Left lung (tissue), 4 donors: ENCODE measurements at regions not wholly inside any gene's neighbourhood (a gene's known extent, or its start where the extent isn't known, plus 50 kb on each side); places are given as distances from the start of the nearest gene placed in this dataset.

Experiments used
- ATAC-seq: fragments of 200-7000 bp; cut with Tn5 transposase; one replicate; pipeline ENCODE4 v1.9.1; 2020; ENCODE audit warnings: moderate library complexity
- DNase-seq, 4 donors: peaks; one replicate each; pipeline ENCODE4 v3.0.0-alpha.2; 2013 to 2020
- H3K27ac ChIP-seq, 2 donors: fragments of 200-600 bp; sonication (generic) in 1 of 2; one replicate each; pipeline versions ENCODE4 v1.5.0 to v1.8.0; 2020 to 2021
- H3K27me3 ChIP-seq, 2 donors: fragments of 200-600 bp; sonication (generic) in 1 of 2; one replicate each; pipeline versions ENCODE4 v1.5.0 to v1.8.0; 2020 to 2021
- H3K36me3 ChIP-seq, 2 donors: fragments of 200-600 bp; sonication (generic) in 1 of 2; one replicate each; pipeline versions ENCODE4 v1.5.0 to v1.8.0; 2020 to 2021
- H3K4me1 ChIP-seq, 2 donors: fragments of 200-600 bp; one replicate each; pipeline ENCODE4 v1.8.0; 2021
- H3K4me3 ChIP-seq, 2 donors: fragments of 200-600 bp; sonication (generic) in 1 of 2; one replicate each; pipeline versions ENCODE4 v1.5.0 to v1.8.0; 2020 to 2021; ENCODE audit warnings: mild to moderate bottlenecking in 1 of 2
- H3K9me3 ChIP-seq, 2 donors: fragments of 200-600 bp; sonication (generic) in 1 of 2; one replicate each; pipeline versions ENCODE4 v1.5.0 to v1.8.0; 2020 to 2021
- intact Hi-C, 2 donors: fragments of 100-400 bp; cut with DNase I; formaldehyde crosslinking; loops; one replicate each; pipeline versions ENCODE4 v1.11.2 to v1.14.2; 2022
- TF ChIP-seq, protein P1 (sequence below), 2 donors: fragments of 200-600 bp; sonication (generic) in 1 of 2; IDR thresholded peaks; one replicate each; pipeline versions ENCODE4 v1.5.0 to v1.8.0; 2021; ENCODE audit warnings: antibody characterized with exemption in 2 of 2
- donor health status: DM: no; HTN: yes; CAD: no.
- donor health status: DM: no; HTN: no; CAD: no.

DNA sequence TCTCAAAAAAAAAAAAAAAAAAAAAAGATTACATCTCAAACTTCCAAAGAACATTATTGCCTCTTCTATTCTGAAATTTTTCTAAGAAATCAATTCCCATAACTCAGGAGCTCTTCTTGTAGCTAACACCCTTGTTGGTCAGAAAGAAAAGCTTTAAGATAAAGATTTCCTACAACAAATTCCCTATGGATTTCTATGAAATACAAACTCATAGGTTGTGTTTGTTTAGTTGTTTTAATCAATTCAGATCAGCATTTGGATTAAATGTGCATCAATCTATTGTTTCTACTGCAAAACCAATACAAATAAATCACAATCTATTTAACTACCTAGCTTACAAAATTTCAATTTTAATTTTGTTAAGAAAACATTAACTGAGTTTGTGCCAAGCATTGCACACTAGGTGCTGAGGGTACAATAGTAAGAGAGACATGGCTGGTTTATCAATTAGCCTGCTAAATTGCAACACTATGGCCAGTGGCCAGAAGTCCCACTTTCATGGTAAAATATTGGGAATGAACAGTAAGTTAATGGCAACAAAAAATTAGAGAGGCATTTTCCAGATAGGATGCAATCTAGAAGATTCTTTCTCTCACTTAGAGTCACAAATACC, 80.2 kb upstream of the MYCN start:
- TF ChIP-seq, protein P1, sequence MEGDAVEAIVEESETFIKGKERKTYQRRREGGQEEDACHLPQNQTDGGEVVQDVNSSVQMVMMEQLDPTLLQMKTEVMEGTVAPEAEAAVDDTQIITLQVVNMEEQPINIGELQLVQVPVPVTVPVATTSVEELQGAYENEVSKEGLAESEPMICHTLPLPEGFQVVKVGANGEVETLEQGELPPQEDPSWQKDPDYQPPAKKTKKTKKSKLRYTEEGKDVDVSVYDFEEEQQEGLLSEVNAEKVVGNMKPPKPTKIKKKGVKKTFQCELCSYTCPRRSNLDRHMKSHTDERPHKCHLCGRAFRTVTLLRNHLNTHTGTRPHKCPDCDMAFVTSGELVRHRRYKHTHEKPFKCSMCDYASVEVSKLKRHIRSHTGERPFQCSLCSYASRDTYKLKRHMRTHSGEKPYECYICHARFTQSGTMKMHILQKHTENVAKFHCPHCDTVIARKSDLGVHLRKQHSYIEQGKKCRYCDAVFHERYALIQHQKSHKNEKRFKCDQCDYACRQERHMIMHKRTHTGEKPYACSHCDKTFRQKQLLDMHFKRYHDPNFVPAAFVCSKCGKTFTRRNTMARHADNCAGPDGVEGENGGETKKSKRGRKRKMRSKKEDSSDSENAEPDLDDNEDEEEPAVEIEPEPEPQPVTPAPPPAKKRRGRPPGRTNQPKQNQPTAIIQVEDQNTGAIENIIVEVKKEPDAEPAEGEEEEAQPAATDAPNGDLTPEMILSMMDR (IDR thresholded peaks at IDR 0.05): no peak
- intact Hi-C loops: no loop called here
- no peaks in the 10 kb centered on the region for H3K36me3 ChIP-seq
- H3K4me1 ChIP-seq: no peaks in the 10 kb centered on the region
- H3K4me3 ChIP-seq: no peak overlapping the region
- DNase-seq (no peak), ATAC-seq (no peak)
- H3K9me3 ChIP-seq: no peaks in the 10 kb centered on the region
- no peaks in the 10 kb centered on the region for H3K27me3 ChIP-seq
- H3K27ac ChIP-seq: no peak overlapping the region

DNA sequence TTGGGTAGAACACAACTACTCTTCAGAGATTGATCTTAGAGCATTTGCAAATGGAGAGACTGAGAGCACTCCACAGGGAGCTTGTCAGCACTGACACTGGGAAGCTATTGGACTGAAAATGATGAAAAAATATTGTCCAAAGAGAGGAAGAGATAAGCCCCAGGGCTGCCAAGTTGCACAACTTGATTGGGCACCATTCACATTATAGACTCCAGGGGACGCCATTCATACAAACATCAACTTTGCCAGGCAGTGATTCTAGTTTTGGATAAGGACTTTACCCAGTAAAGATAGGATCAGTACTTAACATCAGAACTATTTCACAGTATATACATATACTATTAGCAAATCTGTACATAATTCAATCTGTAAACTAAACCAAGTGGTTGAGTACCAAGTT, 79.6 kb upstream of the MYCN start:
- no peak for ATAC-seq
- no peaks in the 10 kb centered on the region for H3K36me3 ChIP-seq
- H3K9me3 ChIP-seq: no peaks in the 10 kb centered on the region
- no peak overlapping the region for H3K27ac ChIP-seq
- TF ChIP-seq, protein P1 (IDR thresholded peaks at IDR 0.05): no peak
- no peaks in the 10 kb centered on the region for H3K27me3 ChIP-seq
- no peak for DNase-seq
- H3K4me1 ChIP-seq: no peaks in the 10 kb centered on the region
- intact Hi-C loops: no loop called here
- H3K4me3 ChIP-seq: no peak overlapping the region

DNA sequence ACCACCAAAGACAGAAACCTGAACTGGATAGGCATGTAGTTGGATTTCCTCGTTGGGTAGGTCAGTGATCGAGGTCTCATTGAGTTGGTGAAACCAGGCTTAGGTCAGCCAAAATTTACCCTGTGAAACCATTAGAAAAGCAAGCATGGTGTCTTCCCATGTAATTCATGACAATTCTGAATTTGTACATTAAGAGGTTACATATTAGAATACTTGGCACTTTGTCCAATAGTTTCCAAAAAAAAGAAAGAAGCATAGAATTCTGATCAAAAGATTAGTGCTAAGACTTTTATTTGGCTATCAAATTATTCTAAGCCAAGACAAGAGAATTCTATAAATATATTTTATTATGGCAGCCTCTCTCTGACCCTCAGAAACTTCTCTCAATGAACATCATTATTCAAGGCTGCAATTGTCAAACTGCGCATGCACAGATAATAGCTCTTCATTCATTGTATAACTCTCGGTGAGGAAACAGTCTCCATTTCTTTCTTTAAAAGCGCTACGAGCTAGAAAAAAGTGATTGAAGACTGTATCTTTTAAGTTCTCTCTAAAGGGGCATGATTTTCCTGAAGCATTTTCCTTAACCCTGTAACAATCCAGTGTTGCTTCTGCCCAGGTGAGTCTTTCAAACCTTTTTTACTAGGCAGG, 79.1 kb upstream of the MYCN start:
- Histone ChIP-seq H3K36me3 (no peaks in the 10 kb centered on the region), H3K4me3 (no peak overlapping the region), H3K27ac (no peak overlapping the region), H3K4me1 (no peaks in the 10 kb centered on the region), H3K9me3 (no peaks in the 10 kb centered on the region), H3K27me3 (no peaks in the 10 kb centered on the region)
- DNase-seq (no peak), ATAC-seq (no peak)
- intact Hi-C loops: no loop called here
- TF ChIP-seq, protein P1 (IDR thresholded peaks at IDR 0.05): no peak

DNA sequence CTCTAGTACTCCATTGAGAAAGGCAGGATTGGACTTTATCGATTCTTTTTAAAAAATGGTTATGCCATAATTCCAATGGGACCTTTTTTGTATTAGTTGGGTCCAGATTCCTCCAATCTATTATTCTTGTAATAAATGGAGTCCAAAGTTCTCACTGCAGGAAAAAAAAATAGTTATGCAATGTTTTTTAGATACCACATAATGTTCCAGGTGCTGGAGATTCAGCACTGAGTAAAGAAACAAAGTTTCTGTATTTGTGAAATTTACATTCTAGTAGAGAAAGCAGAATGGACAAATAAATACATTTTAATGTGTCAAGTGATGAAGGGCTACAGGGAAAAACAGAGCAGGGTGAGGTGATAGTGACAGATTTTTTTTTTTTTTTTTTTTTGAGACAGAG, 78.5 kb upstream of the MYCN start:
- Histone ChIP-seq H3K27ac (no peak overlapping the region), H3K36me3 (no peaks in the 10 kb centered on the region), H3K4me3 (no peak overlapping the region), H3K27me3 (no peaks in the 10 kb centered on the region), H3K9me3 (no peaks in the 10 kb centered on the region), H3K4me1 (no peaks in the 10 kb centered on the region)
- DNase-seq (no peak), ATAC-seq (no peak)
- TF ChIP-seq, protein P1 (IDR thresholded peaks at IDR 0.05): no peak
- intact Hi-C loops: no loop called here

DNA sequence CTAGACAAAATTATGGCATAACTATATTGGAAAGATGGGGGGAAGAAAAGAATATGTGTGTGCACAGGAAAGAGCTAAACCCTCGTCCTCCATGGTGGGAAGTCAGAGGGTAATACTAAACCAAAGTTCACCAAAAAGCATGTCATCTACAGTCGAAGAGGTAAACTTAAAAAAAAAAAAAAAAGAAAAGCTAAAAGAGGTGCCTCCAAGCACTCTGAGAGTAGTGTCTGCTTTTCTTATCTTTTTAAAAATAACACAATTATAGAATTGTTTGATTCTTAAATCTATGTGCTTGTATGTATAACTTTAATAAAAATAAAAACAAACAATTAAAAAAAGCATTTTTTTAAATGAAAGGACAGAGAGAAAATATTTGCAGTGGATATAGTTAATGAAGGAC, 77.3 kb upstream of the MYCN start:
- Histone ChIP-seq H3K4me1 (no peaks in the 10 kb centered on the region), H3K9me3 (peaks cover 0 to 4% of the 10 kb centered on the region in 2 donors), H3K27ac (no peak overlapping the region), H3K36me3 (no peaks in the 10 kb centered on the region), H3K4me3 (no peak overlapping the region), H3K27me3 (no peaks in the 10 kb centered on the region)
- ATAC-seq (no peak), DNase-seq (no peak)
- TF ChIP-seq, protein P1 (IDR thresholded peaks at IDR 0.05): no peak
- intact Hi-C loops: no loop called here
